ENCODE measurements at regions not wholly inside any gene's neighbourhood (a gene's known extent, or its start where the extent isn't known, plus 50 kb on each side); places are given as distances from the start of the nearest gene placed in this dataset.

GRCh38 chr13:22372261-22372660 lies 701.4 kb downstream of the FGF9 start:
- no peak for DNase-seq

GRCh38 chr13:22375151-22375550 lies 704.3 kb downstream of the FGF9 start:
- no peak for DNase-seq

- DNase-seq = no peak
Observed at GRCh38 chr13:22387899-22388298, 717.0 kb downstream of the FGF9 start.

DNA sequence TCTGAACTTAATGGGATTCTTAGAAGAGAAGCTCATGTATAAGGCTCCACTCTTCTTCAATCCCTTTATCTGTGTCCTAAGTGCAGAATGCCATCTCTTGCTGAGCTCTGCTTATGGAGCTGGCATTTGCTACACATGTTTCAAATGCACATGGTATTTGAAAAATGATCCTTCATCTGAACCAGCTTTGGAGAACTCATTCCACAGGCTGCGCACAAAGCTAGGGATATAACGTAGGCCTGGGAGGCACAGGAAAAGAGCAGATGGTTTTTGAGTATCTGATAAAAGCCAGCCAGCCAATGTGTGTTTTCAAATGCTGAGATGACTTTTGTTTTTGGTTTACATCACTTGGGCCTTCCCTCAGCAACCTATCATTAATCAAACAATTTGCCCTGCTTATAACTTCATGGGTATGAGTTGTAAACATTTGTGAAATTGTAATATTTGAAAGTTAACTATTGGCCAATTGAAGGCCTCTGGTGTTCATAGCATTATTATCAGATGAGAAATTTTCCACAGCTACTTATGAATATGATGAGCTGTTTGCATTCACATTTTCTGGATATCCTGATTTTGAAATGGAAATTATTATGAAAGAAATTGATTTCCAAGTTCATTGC lies 729.0 kb downstream of the FGF9 start:
- no peak for DNase-seq

GRCh38 chr13:22402682-22403081 lies 731.8 kb downstream of the FGF9 start:
- no peak for DNase-seq

DNA sequence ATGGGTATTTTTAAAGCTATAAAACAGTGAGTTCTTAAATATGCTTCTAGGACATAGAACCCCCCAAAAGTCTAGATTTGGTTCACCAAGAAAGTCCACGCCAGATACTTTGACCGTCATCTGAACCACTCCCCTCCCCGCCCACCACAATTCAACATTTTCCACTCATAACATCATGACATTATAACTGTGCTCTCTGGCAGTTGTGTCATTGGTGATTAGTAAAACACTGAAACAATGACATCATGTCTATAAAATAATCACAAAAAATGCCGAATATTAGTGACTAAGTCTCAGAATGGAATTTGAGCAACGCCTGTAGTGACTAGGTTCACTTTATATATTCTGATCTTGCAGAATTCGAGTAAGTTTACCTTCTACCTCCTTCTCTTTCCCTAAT lies 732.3 kb downstream of the FGF9 start:
- no peak for DNase-seq

DNA sequence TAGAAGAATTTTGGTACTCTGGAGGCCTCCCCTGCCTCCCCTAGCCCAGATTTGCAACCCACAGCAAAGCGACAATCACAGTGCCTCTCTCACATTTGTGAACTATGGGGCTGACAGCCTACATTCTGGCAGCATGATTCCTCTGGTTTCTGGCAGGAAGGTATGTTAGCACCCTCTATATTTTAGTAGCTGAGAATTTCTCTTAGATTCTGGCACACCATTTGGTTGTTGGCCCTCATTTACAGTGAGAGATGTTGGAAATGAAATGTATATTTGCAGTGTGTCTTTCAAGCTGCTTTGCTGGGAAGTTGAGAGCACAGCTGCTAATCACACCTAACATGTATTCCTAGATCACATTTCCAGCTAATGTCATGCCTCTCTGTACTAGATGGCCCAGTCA lies 735.0 kb downstream of the FGF9 start:
- DNase-seq = no peak

DNA sequence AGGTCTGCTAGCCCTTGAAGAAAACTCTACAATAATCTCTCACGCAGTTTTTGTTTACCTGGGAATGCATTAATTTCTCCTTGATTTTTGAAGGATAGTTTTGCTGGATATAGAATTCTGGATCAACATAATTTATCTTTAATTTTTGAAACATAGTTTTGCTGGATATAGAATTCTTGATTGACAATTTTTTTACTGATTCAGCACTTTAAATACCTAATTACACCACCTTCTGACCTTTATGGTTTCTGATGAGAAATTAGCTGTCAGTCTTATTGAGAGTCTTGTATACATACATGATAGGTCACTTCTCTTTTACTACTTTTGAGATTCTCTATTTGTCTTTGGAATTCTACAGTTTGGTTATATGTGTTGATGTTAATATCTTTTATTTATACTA lies 741.6 kb downstream of the FGF9 start:
- no peak for DNase-seq

GRCh38 chr13:22422023-22422422 lies 751.1 kb downstream of the FGF9 start:
- DNase-seq = no peak

DNA sequence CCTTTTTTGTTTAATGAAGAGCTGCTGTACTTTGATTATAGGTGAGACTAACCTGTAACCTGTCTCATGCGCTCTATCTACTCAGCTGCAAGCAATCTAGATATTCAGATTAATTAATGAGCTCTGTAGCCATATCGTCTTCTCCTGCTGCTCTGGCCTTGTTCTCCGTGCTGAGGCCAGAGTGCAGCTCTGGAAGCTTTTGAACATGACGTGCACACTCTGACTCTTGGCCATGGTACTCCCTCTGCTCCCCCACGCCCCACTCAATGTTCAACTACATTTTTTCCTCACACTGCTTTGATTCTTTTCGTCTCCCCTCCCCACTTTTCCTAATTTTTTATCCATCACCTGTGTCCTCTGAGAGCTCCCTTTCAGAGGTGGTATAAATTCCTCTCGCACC lies 751.8 kb downstream of the FGF9 start:
- no peak for DNase-seq

GRCh38 chr13:22423261-22423660 lies 752.4 kb downstream of the FGF9 start:
- no peak for DNase-seq

DNA sequence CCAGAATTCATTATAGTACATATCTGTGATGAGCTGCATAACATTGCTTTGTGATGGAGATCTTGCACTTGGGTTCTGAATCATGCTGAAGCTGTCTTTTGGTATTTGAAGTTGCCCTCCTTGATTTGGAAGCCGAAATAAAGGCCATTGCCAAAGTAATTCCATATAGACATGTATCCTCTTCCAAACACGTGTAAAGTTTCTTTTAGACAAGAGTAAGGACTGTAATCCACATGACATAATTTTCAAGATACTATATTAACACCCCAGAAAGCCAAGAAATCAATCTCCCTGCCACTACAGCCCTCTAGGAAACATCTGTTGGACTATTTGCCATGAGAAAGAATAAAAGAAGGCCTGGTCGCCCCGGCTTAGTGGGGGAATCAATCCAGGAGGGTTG lies 754.2 kb downstream of the FGF9 start:
- DNase-seq = no peak

- DNase-seq = no peak
Observed at GRCh38 chr13:22427066-22427465, 753.7 kb upstream of the SGCG start.

DNA sequence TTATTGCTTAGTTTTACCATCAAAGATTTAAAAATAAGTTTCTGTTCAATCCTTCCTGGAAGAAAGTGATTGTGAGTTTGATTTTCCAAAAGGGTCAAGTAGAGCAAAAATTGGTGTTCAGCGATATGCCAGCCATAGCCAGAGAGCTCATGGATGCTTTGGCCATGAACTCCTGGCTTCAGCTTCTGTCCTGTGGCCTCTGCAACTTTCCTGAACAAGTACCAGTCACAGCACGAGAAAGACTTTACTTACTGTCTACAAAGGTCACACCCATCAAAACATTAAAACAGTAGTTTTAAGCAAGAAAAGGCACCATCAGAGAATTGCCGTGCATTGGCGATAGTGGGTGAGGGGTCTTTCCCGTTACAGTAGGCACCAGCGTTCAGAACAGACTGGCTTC lies 753.0 kb upstream of the SGCG start:
- no peak for DNase-seq

DNA sequence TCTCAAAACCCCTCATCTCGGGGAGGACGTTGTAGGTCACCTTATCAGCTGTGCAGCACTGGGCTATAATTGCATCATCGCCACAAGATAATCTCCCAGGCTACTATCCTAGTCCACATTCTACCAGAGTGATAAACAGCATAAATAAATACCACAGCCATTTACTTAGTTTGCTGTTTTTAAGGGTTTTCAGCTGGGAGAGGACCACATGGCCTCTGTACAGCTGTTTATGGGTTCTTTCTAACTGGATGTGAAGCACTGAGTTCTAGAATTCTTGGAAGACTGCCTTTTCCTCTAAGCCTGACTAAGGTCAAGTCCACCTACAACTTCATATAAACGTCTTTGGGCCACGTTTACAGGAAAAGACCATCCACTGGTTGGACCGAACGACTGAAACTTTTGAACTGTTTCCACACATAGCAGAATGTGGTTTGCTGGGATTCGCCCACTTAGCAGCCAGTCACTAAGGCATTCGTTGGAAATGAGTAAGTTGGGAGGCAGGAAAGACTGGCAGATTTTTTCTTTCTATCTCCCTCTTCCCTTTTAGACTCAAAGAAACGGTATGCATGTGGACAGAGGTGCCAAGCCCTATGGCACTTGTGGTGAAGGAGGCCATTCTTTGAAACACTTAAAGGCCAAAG lies 752.5 kb upstream of the SGCG start:
- DNase-seq = no peak

GRCh38 chr13:22432690-22433089 lies 748.1 kb upstream of the SGCG start:
- no peak for DNase-seq

GRCh38 chr13:22447132-22447886 lies 733.5 kb upstream of the SGCG start:
- DNase-seq = no peak

GRCh38 chr13:22449251-22449650 lies 731.5 kb upstream of the SGCG start:
- no peak for DNase-seq

GRCh38 chr13:22451327-22451741 lies 729.4 kb upstream of the SGCG start:
- DNase-seq = no peak

- no peak for DNase-seq
Observed at GRCh38 chr13:22454586-22454985, 726.2 kb upstream of the SGCG start.

GRCh38 chr13:22455036-22455435 lies 725.7 kb upstream of the SGCG start:
- no peak for DNase-seq

- no peak for DNase-seq
Observed at GRCh38 chr13:22461854-22462490, 718.8 kb upstream of the SGCG start.

- DNase-seq = no peak
Observed at GRCh38 chr13:22463089-22463488, 717.7 kb upstream of the SGCG start.

GRCh38 chr13:22468045-22468444 lies 712.7 kb upstream of the SGCG start:
- DNase-seq = no peak
